LNCAP (cell line): ENCODE measurements at regions not wholly inside any gene's neighbourhood (a gene's known extent, or its start where the extent isn't known, plus 50 kb on each side); places are given as distances from the start of the nearest gene placed in this dataset.

Experiments
- CTCF ChIP-seq: fragments of 450-650 bp; IDR thresholded peaks from 2 replicates; pipeline ENCODE4 v1.5.1; 2017; ENCODE audit warnings: mild to moderate bottlenecking

- TF ChIP-seq CTCF: no peak
These were observed 52.5 kb upstream of the TTC29 start for GRCh38 chr4:146998157-146998556.

- no peak for TF ChIP-seq CTCF
These were observed 58.5 kb upstream of the TTC29 start for GRCh38 chr4:147003956-147004809.

GRCh38 chr4:147006229-147006628, 60.6 kb upstream of the TTC29 start:
- no peak for TF ChIP-seq CTCF

GRCh38 chr4:147009875-147010274, 64.2 kb upstream of the TTC29 start:
- no peak for TF ChIP-seq CTCF

- TF ChIP-seq CTCF: no peak
These were observed 65.7 kb upstream of the TTC29 start for GRCh38 chr4:147011411-147011810.

- no peak for TF ChIP-seq CTCF
These were observed 66.5 kb upstream of the TTC29 start for GRCh38 chr4:147012059-147012707.

GRCh38 chr4:147014946-147015345, 69.3 kb upstream of the TTC29 start:
- TF ChIP-seq CTCF: no peak
